PC-3 (cell line): ENCODE measurements at regions not wholly inside any gene's neighbourhood (a gene's known extent, or its start where the extent isn't known, plus 50 kb on each side); places are given as distances from the start of the nearest gene placed in this dataset.
"Not testable (repeated sequence)": the region's sequence is repeated elsewhere in the genome, so short reads cannot be mapped to it uniquely, and the experiment has no call there.

Source experiments
- EZH2 ChIP-seq: fragments of 300-600 bp; sonication (generic); IDR thresholded peaks from one replicate; pipeline ENCODE4 v1.6.1; 2017; ENCODE audit warnings: antibody characterized with exemption, mild to moderate bottlenecking, low read length; ENCODE audit not compliant: unreplicated experiment
- EZH2phosphoT487 ChIP-seq: fragments of 300-600 bp; sonication (generic); IDR thresholded peaks from 2 replicates; pipeline ENCODE4 v1.6.1; 2018; ENCODE audit warnings: mild to moderate bottlenecking, antibody characterized with exemption, low read length, borderline replicate concordance

DNA sequence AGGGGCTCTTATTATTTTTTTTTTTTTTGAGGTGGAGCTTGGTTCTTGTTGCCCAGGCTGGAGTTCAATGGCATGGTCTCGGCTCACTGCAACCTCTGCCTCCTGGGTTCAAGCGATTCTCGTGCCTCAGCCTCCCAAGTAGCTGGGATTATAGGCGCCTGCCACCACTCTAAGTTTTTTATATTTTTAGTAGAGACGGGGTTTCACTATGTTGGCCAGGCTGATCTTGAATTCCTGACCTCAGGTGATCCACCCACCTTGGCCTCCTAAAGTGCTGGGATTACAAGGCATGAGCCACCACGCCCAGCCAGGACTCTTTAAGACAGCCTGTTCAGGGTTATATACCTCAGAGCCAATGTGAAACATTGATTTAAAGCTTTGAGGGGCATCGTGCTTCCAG, 669.7 kb upstream of the TPTE start:
- not testable (repeated sequence) for TF ChIP-seq EZH2, EZH2phosphoT487
